Suprapubic skin (tissue), 4 donors: ENCODE measurements at regions not wholly inside any gene's neighbourhood (a gene's known extent, or its start where the extent isn't known, plus 50 kb on each side); places are given as distances from the start of the nearest gene placed in this dataset.

Source experiments
- DNase-seq, 2 donors: peaks; one replicate each; pipeline ENCODE4 v3.0.0-alpha.2; 2019; ENCODE audit warnings: low spot score in 2 of 2
- H3K27ac ChIP-seq: fragments of 200-600 bp; sonication (generic); one replicate; pipeline ENCODE4 v1.5.1; 2019
- H3K27me3 ChIP-seq: fragments of 200-600 bp; sonication (generic); one replicate; pipeline ENCODE4 v1.5.1; 2019
- H3K36me3 ChIP-seq: fragments of 200-600 bp; sonication (generic); one replicate; pipeline ENCODE4 v1.5.1; 2019
- H3K4me1 ChIP-seq: fragments of 200-600 bp; sonication (generic); one replicate; pipeline ENCODE4 v1.5.1; 2019
- H3K4me3 ChIP-seq: fragments of 200-600 bp; sonication (generic); one replicate; pipeline ENCODE4 v1.5.1; 2019; ENCODE audit warnings: mild to moderate bottlenecking
- H3K9me3 ChIP-seq: fragments of 200-600 bp; sonication (generic); one replicate; pipeline ENCODE4 v1.5.1; 2019
- CTCF ChIP-seq, 2 donors: fragments of 200-600 bp in 1 of 2; fragments of 450-650 bp in 1 of 2; sonication (generic) in 1 of 2; IDR thresholded peaks; one replicate each; pipeline ENCODE4 v1.5.1; 2016 to 2019; ENCODE audit warnings: antibody characterized with exemption in 2 of 2, mild to moderate bottlenecking in 1 of 2, moderate library complexity in 1 of 2
- EP300 ChIP-seq: sonication (generic); formaldehyde crosslinking; IDR thresholded peaks from one replicate; pipeline ENCODE4 v1.6.1; 2017; ENCODE audit warnings: antibody characterized with exemption
- POLR2A ChIP-seq, 2 donors: fragments of 450-650 bp; IDR thresholded peaks; one replicate each; pipeline ENCODE4 v1.6.1; 2017; ENCODE audit warnings: antibody characterized with exemption in 2 of 2, mild to moderate bottlenecking in 2 of 2, moderate library complexity in 2 of 2
- POLR2AphosphoS5 ChIP-seq, 3 donors: sonication (generic); formaldehyde crosslinking; IDR thresholded peaks; one replicate each; pipeline ENCODE4 v1.6.1; 2017; ENCODE audit warnings: antibody characterized with exemption in 3 of 3
- whole genome bisulfite sequencing: methylation state at CpG from one replicate; pipeline ENCODE4 v1.1.5; 2018; 5-methylcytosine and 5-hydroxymethylcytosine counted together

DNA sequence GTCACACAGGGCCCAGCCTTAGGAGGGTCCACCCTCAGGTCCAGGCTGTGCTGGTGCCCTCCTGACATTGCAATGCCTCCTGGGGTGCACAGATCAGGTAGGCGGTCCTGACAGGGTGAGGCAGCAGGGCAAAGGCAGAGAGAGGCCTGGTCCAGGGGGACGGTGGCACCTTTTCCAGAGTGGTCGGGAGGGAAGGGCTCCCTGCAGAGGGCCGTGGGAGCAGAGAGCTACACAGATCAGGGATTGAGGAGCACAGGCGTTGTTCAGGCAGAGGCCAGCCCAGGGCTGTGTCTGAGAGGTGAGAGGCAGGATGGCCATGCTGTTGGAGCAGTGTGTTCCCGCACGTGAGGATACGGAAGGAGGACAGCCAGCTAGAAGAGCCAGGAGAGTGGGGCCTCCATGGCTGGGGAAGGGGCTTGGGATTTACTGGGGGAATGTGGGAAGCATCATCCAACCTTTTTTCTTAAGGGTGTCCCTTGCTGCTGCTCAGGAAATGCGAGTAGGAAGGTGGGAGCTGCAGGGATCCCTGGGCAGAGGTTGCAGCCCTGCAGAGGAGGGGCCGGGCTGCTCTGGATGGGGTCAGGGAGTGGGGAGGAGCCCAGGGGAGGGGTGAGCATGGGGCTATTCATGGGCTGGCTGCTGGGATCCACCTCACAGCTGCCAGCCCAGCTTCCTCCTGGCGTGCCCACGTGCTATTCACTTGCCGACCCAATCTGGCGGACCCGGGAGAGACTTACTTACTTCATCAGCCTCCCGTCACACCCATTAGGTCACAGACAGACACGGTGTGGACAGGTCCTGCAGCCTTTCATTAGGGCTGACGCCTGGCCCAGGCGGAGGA lies 1516.4 kb downstream of the TBC1D22A start:
- peak in 1 of 2 donors; percentile 68 for DNase-seq
- Histone ChIP-seq H3K4me1 (peaks cover 21% of the 10 kb centered on the region), H3K27ac (no peak overlapping the region), H3K36me3 (no peaks in the 10 kb centered on the region), H3K4me3 (no peak overlapping the region), H3K9me3 (no peaks in the 10 kb centered on the region), H3K27me3 (peaks cover 30% of the 10 kb centered on the region)
- no peak for TF ChIP-seq EP300
- TF ChIP-seq POLR2A (IDR thresholded peaks at IDR 0.05) = no peak
- no peak for TF ChIP-seq CTCF (IDR thresholded peaks at IDR 0.05)
- TF ChIP-seq POLR2AphosphoS5 (IDR thresholded peaks at IDR 0.05) = no peak
- WGBS = 58% methylated on average over 10 of the region's 19 CpGs

DNA sequence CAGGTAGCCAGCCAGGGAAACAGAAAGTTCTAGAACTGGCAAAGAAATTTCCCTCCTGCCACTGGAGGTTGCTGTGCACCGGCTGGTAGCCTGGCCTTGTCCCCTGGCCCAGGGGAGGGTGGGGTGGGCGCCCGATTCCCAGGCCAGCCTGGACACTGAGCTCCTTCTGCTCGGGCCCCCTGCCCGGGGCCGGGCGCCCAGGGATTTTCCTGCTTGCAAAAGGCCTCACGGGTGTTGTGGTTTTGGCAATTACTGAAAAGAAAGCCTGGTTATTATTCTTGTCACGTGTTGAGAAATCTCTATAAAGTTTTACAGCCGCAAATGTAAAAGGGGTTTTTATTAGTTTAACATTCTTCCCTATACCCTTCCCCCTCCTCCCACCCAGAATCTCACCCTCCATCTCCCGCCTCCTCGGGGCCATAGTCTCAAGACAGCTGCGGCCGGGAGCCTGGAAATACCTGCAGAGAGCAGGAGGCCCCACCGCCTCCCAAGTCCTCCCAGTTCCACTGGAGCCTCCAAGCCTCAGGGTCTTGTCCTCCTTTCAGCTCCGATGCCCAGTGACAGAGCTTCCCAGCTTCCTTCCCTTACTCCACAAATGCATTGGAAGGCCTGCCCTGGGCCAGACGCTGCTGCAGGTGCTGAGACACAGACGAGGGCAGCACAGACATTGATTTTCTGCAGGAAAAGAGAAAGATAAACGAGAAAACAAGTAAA lies 1515.6 kb downstream of the TBC1D22A start:
- DNase-seq = peak in 1 of 2 donors; percentile 54
- H3K4me1 ChIP-seq = peaks cover 21% of the 10 kb centered on the region
- peaks cover 30% of the 10 kb centered on the region for H3K27me3 ChIP-seq
- H3K9me3 ChIP-seq = no peaks in the 10 kb centered on the region
- WGBS = 41% methylated on average over 15 of the region's 19 CpGs
- no peaks in the 10 kb centered on the region for H3K36me3 ChIP-seq
- no peak overlapping the region for H3K4me3 ChIP-seq
- H3K27ac ChIP-seq = no peak overlapping the region
- TF ChIP-seq CTCF (IDR thresholded peaks at IDR 0.05) (no peak), POLR2AphosphoS5 (IDR thresholded peaks at IDR 0.05) (no peak), EP300 (no peak), POLR2A (IDR thresholded peaks at IDR 0.05) (no peak)

DNA sequence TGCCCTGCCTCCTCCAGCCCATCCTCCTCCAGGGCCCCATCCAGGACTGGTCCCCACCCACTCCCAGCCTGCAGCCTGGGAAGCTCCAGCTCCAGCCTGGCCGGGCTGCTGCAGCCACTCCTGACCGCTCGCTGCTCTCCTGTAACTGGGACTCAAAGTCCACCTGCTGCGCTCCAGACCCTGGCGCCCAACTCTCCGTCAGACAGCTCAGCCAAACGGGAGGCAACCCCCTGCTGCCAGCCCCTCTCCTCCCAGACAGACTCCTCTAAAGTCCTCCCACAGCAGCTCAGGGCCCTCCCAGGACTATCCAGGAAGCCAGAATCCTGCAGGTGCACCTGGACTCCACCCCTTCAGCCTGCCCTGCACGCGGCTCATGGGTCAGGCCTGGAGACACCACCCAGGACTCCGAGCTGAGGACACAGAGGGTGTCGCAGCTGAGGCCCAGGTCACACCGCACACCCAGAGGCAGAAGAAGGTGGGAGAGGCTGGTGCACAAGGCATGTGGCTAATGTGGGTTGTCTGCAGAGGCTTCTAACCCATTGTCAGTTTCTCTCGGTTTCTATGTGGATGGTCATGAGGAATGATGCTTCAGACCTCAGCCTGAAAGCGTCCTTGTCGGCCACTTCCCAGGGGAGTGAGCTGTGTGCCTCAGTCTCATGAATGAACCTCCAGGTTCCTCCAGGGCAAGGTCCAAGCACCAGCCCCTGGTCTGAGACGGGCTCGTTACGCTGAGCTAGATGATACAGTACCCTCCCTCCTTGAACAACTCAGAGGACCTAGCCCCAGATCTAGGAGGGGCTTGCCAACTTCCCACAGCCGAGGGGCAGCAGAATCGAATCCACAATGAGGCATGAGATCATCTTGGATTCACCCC lies 1514.8 kb downstream of the TBC1D22A start:
- H3K9me3 ChIP-seq = no peaks in the 10 kb centered on the region
- H3K4me1 ChIP-seq = peaks cover 21% of the 10 kb centered on the region
- no peak for DNase-seq
- TF ChIP-seq POLR2A (IDR thresholded peaks at IDR 0.05) (no peak), POLR2AphosphoS5 (IDR thresholded peaks at IDR 0.05) (no peak), EP300 (no peak), CTCF (IDR thresholded peaks at IDR 0.05) (no peak)
- no peak overlapping the region for H3K4me3 ChIP-seq
- H3K27me3 ChIP-seq = peaks cover 27% of the 10 kb centered on the region
- H3K36me3 ChIP-seq = no peaks in the 10 kb centered on the region
- H3K27ac ChIP-seq = no peak overlapping the region
- WGBS = 92% methylated on average over 7 of the region's 20 CpGs

DNA sequence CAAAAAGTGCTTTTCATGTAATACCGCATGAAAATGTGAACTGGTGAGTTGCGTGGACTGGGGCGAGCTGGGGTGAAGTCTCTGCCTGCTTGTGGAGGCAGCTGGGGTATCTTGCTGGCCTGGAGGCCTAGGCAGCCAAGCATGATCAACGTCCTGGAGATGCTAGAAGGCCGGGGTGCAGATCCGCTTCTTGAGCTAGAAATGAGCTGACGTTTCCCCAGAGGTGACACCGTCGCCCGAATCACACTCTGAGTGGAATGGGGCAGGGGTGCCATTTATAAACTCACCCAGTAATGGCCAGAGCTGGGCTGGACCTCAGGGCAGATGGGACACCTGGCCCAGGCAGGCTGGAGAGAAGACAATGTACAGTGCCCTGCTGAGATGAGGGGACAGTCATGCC lies 1513.0 kb downstream of the TBC1D22A start:
- Histone ChIP-seq H3K27ac (no peak overlapping the region), H3K4me1 (peaks cover 21% of the 10 kb centered on the region), H3K27me3 (peaks cover 30% of the 10 kb centered on the region), H3K4me3 (no peak overlapping the region), H3K9me3 (no peaks in the 10 kb centered on the region), H3K36me3 (no peaks in the 10 kb centered on the region)
- WGBS = 91% methylated on average over 8 of the region's 10 CpGs
- DNase-seq = no peak
- TF ChIP-seq POLR2A (IDR thresholded peaks at IDR 0.05) = no peak
- no peak for TF ChIP-seq POLR2AphosphoS5 (IDR thresholded peaks at IDR 0.05)
- TF ChIP-seq CTCF (IDR thresholded peaks at IDR 0.05) = no peak
- no peak for TF ChIP-seq EP300
